ENCODE measurements at regions not wholly inside any gene's neighbourhood (a gene's known extent, or its start where the extent isn't known, plus 50 kb on each side); places are given as distances from the start of the nearest gene placed in this dataset.
A peak's percentile ranks its signal among the peaks of the same experiment; 100 is the strongest.

GRCh38 chr3:150264561-150265279 is 143.4 kb upstream of the TSC22D2 start:
- DNase-seq = peak; percentile 61

- no peak for DNase-seq
Measured at GRCh38 chr3:150261958-150262357, 146.1 kb upstream of the TSC22D2 start.

GRCh38 chr3:150261418-150261817 is 146.7 kb upstream of the TSC22D2 start:
- DNase-seq = no peak

GRCh38 chr3:150260398-150260710 is 147.7 kb upstream of the TSC22D2 start:
- DNase-seq = no peak

GRCh38 chr3:150259526-150260397 is 148.3 kb upstream of the TSC22D2 start:
- no peak for DNase-seq

GRCh38 chr3:150256782-150257181 is 151.3 kb upstream of the TSC22D2 start:
- DNase-seq = no peak

GRCh38 chr3:150256318-150256717 is 151.8 kb upstream of the TSC22D2 start:
- no peak for DNase-seq

GRCh38 chr3:150255826-150256225 is 152.3 kb upstream of the TSC22D2 start:
- DNase-seq = no peak

GRCh38 chr3:150255413-150255812 is 152.7 kb upstream of the TSC22D2 start:
- peak; percentile 30 for DNase-seq

- no peak for DNase-seq
Measured at GRCh38 chr3:150254309-150254708, 153.8 kb upstream of the TSC22D2 start.

GRCh38 chr3:150253622-150254021 is 154.5 kb upstream of the TSC22D2 start:
- DNase-seq = peak; percentile 79

GRCh38 chr3:150252462-150252861 is 155.6 kb upstream of the TSC22D2 start:
- DNase-seq = no peak

- DNase-seq = peak; percentile 32
Measured at GRCh38 chr3:150251187-150252062, 156.7 kb upstream of the TSC22D2 start.

GRCh38 chr3:150249779-150250470 is 158.2 kb upstream of the TSC22D2 start:
- DNase-seq = peak; percentile 94

GRCh38 chr3:150248888-150249681 is 159.0 kb upstream of the TSC22D2 start:
- DNase-seq = no peak

GRCh38 chr3:150248116-150248887 is 159.8 kb upstream of the TSC22D2 start:
- no peak for DNase-seq

GRCh38 chr3:150247441-150247840 is 160.7 kb upstream of the TSC22D2 start:
- DNase-seq = peak; percentile 40

GRCh38 chr3:150243466-150243865 is 164.6 kb upstream of the TSC22D2 start:
- no peak for DNase-seq

GRCh38 chr3:150242220-150242936 is 165.7 kb upstream of the TSC22D2 start:
- DNase-seq = peak; percentile 89

GRCh38 chr3:150240891-150241290 is 167.2 kb upstream of the TSC22D2 start:
- no peak for DNase-seq

All from NCI-H2171 treated with DMSO at 0.1 percent for 48 hours (cell line).